Middle frontal gyrus (tissue), 1 donor: ENCODE measurements at regions not wholly inside any gene's neighbourhood (a gene's known extent, or its start where the extent isn't known, plus 50 kb on each side); places are given as distances from the start of the nearest gene placed in this dataset.

Experiments
- DNase-seq: peaks from one replicate; pipeline ENCODE4 v3.0.0-alpha.2; 2015; ENCODE audit warnings: low spot score; ENCODE audit errors: extremely low spot score

DNA sequence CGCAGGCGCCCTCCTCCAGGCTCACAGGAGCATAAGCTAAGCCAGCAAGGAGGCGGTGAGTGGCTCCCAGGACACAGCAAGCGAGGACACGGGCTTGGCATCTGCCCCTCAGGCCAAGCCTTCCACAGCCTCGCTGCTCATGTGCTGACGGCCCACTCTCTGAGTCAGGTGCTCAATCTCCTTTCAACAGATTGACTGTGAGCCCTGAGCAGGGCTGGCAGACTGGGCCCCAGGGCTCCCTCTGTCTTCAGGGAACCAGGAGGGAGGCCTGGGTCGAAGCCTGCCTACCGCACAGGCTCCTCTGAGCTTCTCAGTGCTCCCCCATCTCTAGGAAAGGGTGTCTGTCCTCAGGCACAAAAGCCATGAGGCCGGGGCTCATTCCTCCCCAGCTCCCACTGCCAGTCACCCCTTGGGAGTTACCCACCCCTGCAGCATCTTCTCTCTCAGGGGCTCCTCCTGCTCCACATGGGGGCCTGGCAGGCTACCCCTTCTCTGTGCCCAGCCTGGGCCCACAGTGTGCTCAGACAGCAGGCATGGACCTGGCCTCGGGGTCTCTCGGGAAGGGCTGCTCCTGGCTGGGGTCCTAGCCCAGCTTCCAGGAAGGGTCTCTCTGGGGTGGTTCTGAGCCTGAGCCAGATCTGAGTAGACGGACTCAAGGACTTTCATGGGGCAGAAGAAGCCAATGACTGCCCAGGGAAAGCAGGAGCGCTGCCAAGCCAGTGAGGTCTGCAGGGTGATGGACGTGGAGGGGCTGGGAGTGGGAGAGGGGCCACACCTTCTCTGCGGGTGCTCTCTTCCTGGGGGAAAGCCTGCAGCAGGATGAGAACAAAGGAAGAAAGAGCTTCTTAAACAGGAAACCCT, 138.0 kb upstream of the GPC1 start:
- DNase-seq = no peak

GRCh38 chr2:240298117-240298790, 137.2 kb upstream of the GPC1 start:
- DNase-seq = no peak

DNA sequence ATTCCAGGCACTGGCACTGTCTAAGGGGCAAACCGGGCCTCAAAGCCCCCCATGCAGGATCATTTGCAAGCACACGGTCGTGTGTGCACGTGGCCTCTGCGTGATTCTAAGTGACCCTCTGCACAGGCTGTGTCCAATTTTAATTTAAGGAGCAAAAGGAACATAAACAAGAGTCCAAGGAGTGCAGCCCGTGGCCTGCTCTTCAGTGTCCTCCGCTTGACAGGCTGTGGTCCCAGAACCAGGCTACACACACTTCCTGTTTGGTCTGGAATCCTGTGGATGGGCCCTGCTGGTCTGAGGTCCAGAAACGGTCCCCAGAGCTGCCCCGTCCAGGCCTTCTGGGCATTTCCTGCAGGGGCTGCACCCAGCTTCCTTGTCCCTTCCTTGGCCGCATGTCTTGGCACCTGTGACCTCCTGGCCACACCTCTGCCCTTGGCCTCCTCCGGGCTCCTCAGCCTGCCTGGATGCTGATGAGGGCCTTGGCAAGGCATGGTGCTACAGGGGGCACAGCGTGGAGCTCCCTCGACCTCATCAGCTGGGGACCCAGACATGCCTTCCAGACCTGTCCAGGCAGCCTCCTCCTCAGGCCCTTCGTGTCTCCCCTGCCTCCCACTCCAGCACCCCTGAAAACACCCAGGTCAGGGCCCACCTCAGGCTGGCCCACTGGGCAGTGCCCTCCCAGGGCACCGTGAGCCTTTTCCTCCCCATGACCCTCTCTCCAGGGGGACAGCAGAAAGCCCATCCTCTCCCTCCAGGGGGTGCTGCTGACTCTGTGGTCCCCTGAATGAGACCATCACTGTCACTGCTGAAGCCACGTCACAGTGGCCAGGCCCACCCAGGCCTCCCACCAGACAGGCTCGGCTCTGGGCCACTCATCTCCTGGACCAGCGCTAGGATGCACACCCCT, 136.4 kb upstream of the GPC1 start:
- no peak for DNase-seq

DNA sequence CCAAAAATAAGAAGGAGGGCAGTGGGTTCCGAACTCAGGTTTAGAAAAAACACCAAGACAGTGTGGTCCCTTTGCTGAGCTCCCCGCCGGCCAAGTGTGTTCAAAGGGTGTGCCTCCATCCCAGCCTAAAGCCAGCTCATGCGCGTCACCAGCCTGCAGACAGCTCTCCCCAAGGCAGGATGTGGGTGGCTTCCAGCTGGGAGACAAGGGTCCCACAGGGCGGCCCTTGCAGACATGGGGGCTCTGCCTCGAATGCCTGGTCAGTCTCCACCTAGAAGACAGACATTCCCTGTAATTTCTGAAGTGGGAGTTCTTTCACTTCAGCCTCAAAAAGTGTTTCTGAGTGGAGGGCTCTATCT, 135.8 kb upstream of the GPC1 start:
- DNase-seq = no peak

GRCh38 chr2:240300261-240300821, 135.1 kb upstream of the GPC1 start:
- DNase-seq = no peak

- no peak for DNase-seq
These were observed 134.6 kb upstream of the GPC1 start for GRCh38 chr2:240300840-240301239.

DNA sequence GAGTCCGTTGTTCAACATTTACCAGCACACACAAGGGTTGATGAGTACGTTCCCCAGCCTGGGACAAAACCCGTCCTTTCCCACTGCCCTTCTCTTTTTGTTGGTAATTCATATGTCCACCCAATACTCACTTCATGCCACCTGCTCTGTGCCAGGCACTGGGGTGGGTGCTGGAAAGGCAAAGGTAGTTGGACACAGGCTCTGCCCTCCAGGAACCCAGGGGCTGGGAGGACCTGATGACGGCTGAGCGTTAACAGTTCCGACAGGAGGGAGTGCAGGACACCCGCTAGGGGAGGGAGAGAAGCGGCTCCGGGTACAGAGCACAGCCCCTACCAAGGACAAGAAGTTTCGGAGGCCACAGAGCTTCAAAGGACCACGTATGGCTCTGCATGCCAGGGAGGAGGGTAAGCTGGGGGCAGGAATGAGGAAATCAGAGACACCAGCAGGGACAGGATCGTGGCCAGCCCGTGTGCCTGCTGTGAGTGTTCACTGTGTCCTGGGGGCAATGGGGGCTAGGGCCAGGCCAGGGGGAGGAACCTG, 134.1 kb upstream of the GPC1 start:
- DNase-seq = no peak

DNA sequence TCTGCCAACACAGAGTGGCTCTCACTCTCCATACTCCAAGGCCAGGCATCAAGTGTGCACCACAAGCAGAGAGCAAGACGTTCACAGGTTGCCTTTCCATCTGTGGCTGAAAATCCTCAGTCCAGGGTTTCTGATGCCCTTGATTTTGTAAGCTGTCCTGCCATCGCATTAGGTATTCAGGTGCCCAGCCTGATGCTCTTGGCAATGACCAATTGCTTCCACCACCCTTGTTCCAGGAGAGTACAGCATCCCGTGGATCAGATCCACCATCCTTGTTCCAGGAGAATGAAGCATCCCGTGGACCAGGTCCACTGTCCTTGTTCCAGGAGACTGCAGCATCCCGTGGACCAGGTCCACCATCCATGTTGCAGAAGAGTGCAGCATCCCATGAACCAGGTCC, 133.4 kb upstream of the GPC1 start:
- no peak for DNase-seq

DNA sequence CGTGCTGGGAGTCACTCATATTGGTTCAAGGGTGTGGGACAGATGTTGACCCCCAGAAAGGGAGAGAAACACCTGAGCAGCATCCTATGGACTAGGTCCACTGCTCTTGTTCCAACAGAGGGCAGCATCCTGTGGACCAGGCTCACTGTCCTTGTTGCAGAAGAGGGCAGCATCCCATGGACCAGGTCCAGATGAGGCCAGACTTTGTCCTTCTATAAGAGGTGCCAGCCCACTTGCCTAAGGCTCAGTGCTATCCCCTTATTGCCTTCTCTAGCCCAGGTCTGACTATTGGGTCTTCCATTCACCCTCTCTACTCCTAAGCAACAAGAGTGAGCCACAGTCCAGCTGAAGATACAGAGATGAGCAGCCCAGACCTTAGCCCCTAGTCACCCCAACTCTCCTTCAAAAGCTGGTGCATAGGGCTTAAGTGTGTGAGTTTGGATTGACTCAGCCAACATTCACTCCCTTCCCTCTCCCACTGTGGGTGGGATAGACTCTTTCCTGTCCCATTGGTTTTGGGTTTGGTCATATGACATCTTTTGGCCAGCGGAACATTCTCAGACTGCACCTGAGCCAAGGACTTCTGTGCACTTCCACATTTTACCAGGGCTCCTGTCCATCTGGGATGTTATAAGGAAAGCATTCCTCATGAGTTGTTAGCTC, 132.4 kb upstream of the GPC1 start:
- no peak for DNase-seq

DNA sequence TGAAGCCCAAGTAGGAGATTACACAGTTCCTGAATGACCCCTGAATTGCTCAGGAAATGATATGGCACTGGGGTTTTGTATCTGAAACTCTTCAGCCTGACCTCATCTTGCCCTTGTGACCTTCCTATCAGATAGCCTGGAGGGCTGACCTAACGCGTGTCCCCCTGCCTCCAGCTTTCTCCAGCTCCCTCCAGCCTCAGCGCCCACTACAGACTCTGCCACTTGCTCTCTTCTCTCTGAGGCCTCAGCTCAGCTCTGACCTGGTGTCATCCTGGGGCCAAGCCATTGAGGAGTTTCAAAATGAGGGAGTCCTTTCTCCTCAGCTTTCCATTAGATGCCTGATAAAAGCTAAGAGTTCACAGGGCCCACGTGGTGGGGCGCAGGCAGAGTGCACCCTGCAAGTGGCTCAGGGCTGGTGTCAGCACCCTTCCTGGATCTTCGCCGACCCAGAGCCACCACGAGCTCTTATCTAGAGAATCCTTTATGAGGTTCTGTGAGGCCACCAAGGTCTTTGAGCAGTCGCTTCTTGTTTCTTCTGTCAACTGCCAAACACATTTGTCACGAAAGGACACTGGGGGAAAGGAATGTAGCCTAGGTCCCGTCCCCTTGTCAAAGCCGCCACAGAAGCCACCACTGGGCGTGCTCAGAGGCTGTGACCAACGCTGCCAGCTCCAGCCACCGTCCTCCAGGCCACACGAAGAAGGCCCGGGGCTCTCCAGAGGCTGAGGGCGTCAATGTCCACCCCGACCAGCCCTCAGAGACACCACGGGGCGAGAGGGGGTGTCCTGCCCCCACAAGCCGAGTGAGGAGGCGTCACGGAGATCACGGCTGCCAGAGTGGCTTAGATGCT, 131.3 kb upstream of the GPC1 start:
- no peak for DNase-seq

DNA sequence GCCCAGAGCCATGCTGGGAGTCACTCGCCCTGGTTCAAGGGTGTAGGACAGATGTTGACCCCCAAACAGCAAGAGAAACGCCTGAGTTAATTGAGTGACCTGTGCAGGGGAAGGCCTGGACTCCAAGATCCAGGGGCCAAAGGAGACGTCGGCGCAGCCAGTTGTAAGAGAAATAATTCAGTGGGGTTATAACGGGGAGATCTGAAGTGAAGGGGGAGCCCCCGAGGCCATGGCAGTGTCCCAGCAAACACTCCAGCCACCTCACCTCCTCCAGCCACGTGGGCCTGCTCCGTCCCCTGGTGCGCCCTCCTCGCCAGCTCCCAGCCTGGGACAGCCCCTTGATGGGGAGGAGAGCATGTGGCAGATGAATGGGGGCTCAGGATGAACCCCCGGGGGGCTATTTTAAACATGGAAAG, 130.7 kb upstream of the GPC1 start:
- DNase-seq = no peak

DNA sequence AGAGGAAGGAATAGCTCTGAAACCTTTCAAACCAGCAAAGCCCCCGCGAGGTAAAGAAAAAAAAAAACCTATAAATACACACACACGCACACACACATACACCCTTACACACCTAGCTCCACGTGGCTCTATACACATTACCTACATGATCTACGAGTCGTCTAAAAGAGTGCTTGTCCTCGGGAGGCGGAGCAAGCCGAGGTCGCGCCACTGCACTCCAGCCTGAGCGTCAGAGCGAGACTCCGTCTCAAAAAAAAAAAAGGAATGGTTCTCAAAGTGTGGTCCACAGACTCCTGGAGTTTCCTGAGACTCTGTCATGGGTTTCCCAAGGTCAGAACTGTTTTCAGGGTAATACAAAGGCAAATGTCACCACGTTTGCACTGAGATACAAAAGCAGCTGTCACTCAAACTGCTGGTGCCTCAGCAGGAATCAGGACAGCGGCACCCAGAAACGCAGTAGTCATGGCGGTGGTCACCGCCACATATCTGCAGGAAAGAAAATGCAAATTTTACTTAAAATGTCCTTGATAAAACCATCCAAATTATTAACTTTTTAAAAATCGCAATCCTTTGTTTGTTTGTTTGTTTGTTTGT, 130.0 kb upstream of the GPC1 start:
- DNase-seq = no peak

GRCh38 chr2:240306185-240306584, 129.3 kb upstream of the GPC1 start:
- DNase-seq = no peak

- no peak for DNase-seq
These were observed 127.3 kb upstream of the GPC1 start for GRCh38 chr2:240308111-240308651.

GRCh38 chr2:240309214-240309613, 126.2 kb upstream of the GPC1 start:
- DNase-seq = no peak

DNA sequence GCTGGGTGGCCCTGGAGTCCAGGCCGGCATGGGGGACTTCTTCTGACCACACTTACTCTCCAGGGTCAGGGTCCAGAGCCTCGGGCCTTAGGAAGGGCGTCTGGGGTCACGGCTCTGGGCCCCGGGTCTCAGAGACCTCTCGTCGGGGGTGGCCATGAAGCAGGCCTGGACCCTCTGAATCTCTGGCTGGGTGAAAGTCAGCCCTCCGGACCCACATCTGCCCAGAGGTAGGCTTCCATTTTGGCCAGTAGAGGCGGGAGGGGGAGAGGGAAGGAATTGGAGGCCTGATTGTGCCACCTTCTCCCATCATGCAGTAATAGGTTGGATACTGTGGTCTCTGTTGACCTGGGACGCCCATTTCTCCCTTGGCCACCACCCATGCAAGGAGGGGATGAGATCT, 125.3 kb upstream of the GPC1 start:
- no peak for DNase-seq

DNA sequence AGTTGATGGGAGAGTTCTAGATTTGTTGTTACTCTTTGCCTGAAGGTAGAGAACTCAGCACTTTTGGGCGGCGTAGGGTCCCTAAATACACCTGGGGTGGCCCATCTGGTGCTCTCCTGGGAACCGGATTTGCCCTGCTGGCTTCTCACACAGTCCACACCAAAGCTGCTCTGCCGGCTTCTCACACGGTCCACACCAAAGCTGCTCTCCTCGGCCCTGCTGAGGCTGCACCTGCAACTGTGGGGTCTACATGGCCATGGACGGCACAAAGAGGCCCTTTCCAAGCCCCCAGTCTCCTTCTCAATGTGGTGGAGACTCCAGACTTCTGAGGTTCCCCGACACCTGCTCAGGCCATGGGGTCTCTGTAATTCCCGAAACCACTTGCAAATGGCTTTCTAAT, 124.8 kb upstream of the GPC1 start:
- no peak for DNase-seq

DNA sequence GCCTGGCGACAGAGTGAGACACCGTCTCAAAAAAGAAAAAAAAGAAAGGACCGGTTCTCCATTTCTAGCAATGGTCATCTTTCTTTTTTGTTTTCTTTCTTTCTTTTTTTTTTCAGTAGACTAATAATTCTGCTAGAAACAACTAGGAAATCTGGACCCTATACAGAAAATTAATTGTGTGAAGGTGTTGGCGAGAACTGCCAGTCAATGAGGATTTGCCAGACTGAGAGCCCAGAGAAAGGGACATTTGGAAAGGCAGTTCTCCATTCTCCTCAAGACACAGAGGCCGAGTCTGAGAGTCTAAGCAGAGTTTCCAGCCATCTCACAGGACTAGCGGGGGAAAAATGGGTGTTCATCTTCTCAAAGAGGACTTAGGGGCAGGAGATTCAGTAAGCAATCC, 123.6 kb upstream of the GPC1 start:
- DNase-seq = no peak

DNA sequence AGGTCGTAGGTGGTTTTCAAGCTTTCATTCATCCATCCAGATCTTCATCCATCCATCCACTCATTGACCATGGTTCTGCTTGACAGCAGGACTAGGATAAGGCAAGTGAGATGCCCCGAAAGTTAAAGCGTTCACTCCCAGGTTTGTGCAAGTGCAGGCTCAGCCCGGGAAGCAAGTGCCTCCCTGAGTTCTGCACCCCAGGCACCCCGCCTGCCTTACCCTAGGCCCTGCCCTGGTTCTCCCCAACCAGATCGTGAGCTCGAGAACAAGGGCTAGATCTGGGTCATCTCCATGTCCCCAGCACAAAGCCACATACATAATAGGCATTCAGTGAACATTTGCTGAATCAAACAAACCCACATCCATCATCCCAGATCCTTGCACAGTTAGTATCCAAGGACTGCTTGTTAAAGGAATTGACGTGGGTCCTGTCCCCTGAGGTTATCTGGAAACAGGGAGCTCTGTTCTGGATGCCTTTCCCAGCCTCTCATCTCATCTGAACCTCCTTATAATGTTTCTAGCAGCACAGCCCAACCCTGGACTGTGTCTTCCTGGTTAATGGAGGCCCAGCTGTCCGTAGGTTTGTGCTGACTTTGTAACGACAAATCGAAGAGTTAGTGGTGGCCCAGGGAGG, 116.1 kb upstream of the GPC1 start:
- no peak for DNase-seq
